ENCODE measurements at regions not wholly inside any gene's neighbourhood (a gene's known extent, or its start where the extent isn't known, plus 50 kb on each side); places are given as distances from the start of the nearest gene placed in this dataset.

DNA sequence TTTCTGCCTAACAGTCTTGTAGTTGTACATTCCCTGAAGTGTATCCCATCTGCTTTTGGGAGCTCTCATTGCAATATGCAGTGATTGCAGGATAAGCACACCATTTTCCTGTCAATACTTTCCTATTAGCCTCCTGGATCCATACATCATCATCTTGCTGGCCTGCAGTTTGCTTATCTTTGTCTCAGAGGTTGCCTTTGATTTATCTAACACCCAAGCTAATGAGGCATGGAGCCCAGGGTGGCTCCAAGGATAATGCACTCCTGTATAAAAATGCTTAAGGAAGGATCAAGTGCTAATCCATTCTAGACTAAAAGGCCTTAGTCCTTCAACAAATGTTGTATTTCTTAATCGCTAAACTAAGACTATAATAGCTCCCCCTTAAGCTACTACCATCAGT, 161.6 kb upstream of the OBI1 start:
- H3K4me3 Mint-ChIP-seq (ENCODE audit: low read depth): no peak overlapping the region
- H3K27ac Mint-ChIP-seq: no peak overlapping the region
- DNase-seq (ENCODE audit: low spot score, unreplicated experiment): no peak
- H3K9me3 Mint-ChIP-seq (ENCODE audit: low read depth): no peaks in the 10 kb centered on the region
- no peaks in the 10 kb centered on the region for H3K27me3 Mint-ChIP-seq
- TF ChIP-seq, protein P1, sequence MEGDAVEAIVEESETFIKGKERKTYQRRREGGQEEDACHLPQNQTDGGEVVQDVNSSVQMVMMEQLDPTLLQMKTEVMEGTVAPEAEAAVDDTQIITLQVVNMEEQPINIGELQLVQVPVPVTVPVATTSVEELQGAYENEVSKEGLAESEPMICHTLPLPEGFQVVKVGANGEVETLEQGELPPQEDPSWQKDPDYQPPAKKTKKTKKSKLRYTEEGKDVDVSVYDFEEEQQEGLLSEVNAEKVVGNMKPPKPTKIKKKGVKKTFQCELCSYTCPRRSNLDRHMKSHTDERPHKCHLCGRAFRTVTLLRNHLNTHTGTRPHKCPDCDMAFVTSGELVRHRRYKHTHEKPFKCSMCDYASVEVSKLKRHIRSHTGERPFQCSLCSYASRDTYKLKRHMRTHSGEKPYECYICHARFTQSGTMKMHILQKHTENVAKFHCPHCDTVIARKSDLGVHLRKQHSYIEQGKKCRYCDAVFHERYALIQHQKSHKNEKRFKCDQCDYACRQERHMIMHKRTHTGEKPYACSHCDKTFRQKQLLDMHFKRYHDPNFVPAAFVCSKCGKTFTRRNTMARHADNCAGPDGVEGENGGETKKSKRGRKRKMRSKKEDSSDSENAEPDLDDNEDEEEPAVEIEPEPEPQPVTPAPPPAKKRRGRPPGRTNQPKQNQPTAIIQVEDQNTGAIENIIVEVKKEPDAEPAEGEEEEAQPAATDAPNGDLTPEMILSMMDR (IDR thresholded peaks at IDR 0.05; ENCODE audit: unreplicated experiment): no peak
- no peaks in the 10 kb centered on the region for H3K36me3 Mint-ChIP-seq (ENCODE audit: insufficient read depth)
- peaks cover 4% of the 10 kb centered on the region for H3K4me1 Mint-ChIP-seq (ENCODE audit: low read depth)

DNA sequence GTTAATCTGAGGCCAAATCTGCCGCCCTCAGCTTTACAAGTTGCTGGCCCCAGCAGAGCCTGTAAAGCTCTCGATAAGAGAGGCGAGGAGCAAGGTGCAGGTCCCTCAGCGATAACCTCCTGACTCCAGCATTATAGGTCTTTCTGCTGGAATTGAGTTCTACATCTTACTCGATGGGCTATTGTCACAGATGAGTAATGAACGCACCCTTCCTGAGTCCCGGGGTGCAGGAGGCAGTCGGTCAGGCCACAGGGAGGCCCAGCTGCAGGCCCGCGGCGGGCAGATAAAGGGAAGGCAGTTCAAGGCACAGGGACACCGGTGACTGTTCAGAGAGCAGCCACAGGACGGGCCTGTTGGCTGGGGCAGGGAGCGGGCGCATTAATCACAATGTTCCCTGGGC, 157.6 kb upstream of the OBI1 start:
- Mint-ChIP-seq H3K9me3 (ENCODE audit: low read depth) (no peaks in the 10 kb centered on the region), H3K27me3 (no peaks in the 10 kb centered on the region), H3K4me1 (ENCODE audit: low read depth) (peaks cover 4% of the 10 kb centered on the region), H3K36me3 (ENCODE audit: insufficient read depth) (no peaks in the 10 kb centered on the region), H3K4me3 (ENCODE audit: low read depth) (no peak overlapping the region), H3K27ac (no peak overlapping the region)
- TF ChIP-seq, protein P1 (IDR thresholded peaks at IDR 0.05; ENCODE audit: unreplicated experiment): no peak
- DNase-seq (ENCODE audit: low spot score, unreplicated experiment): no peak

DNA sequence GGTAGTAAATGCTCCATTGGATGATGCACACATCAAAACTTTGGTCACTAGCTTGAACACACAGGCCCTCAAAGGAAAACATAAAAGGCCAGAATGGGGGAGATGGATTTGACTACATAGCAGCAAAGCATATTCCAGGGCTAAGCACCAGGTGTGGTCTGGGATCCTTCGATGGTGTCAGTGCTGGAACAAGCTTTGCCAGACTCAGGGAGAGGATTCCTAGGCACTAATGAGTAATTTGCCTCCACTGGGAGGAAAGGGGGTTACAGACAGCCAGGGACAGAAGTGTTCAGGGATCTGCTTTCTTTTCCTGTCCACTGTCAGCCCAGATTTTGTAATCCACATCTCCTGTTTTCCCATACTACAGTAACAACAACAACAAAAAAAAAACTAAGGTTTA, 157.2 kb upstream of the OBI1 start:
- peaks cover 4% of the 10 kb centered on the region for H3K4me1 Mint-ChIP-seq (ENCODE audit: low read depth)

DNA sequence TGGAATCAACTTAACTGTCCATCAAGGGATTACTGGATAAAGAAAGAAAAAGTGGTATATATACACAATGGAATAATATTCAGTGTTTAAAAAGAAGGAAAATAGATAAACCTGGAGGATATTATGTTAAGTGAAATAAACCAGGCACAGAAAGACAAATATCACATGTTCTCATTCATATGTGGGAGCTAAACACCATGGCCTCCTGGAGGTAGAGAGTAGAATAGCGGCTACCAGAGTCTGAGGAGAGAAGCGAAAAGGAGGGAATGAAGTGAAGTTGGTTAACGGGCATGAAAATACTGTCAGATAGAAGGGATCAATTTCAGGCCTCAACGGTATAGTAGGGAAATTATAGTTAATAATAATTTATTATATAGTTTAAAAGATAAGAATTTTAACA, 147.5 kb upstream of the OBI1 start:
- TF ChIP-seq, protein P1 (IDR thresholded peaks at IDR 0.05; ENCODE audit: unreplicated experiment): peak; percentile 48
- H3K4me1 Mint-ChIP-seq (ENCODE audit: low read depth): no peaks in the 10 kb centered on the region
- H3K27ac Mint-ChIP-seq: no peak overlapping the region
- no peak overlapping the region for H3K4me3 Mint-ChIP-seq (ENCODE audit: low read depth)
- peaks cover 3% of the 10 kb centered on the region for H3K9me3 Mint-ChIP-seq (ENCODE audit: low read depth)
- H3K36me3 Mint-ChIP-seq (ENCODE audit: insufficient read depth): no peaks in the 10 kb centered on the region
- DNase-seq (ENCODE audit: low spot score, unreplicated experiment): no peak
- no peaks in the 10 kb centered on the region for H3K27me3 Mint-ChIP-seq

More for the DNA sequence above, 157.2 kb upstream of the OBI1 start:
- no peaks in the 10 kb centered on the region for H3K27me3 Mint-ChIP-seq
- no peak for DNase-seq (ENCODE audit: low spot score, unreplicated experiment)
- TF ChIP-seq, protein P1 (IDR thresholded peaks at IDR 0.05; ENCODE audit: unreplicated experiment): no peak
- H3K36me3 Mint-ChIP-seq (ENCODE audit: insufficient read depth): no peaks in the 10 kb centered on the region
- no peaks in the 10 kb centered on the region for H3K9me3 Mint-ChIP-seq (ENCODE audit: low read depth)
- H3K27ac Mint-ChIP-seq: no peak overlapping the region
- no peak overlapping the region for H3K4me3 Mint-ChIP-seq (ENCODE audit: low read depth)

DNA sequence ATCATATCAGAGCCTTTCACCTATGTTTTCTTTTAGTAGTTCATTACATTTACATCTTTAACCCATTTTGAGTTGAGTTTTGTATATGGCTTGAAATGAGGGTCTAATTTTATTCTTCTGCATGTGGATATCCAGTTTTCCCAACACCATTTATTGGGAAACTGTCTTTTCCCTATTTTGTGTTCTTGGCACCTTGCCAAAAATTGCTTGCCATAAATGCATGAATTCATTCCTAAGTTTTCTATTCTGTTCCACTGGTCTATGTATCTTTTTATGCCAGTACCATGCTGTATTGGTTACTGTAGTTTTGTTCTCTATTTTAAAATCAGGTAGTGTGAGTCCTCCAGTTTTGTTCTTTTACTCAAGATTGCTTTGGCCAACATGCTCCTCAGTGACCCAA, 144.0 kb upstream of the OBI1 start:
- no peak overlapping the region for H3K27ac Mint-ChIP-seq
- H3K4me1 Mint-ChIP-seq (ENCODE audit: low read depth): no peaks in the 10 kb centered on the region
- TF ChIP-seq, protein P1 (IDR thresholded peaks at IDR 0.05; ENCODE audit: unreplicated experiment): no peak
- no peaks in the 10 kb centered on the region for H3K27me3 Mint-ChIP-seq
- H3K4me3 Mint-ChIP-seq (ENCODE audit: low read depth): no peak overlapping the region
- DNase-seq (ENCODE audit: low spot score, unreplicated experiment): no peak
- peaks cover 3% of the 10 kb centered on the region for H3K9me3 Mint-ChIP-seq (ENCODE audit: low read depth)
- H3K36me3 Mint-ChIP-seq (ENCODE audit: insufficient read depth): no peaks in the 10 kb centered on the region

Data from progenitor cell of endocrine pancreas (in vitro differentiated cells).